Right lobe of liver (tissue), 6 donors: ENCODE measurements at regions not wholly inside any gene's neighbourhood (a gene's known extent, or its start where the extent isn't known, plus 50 kb on each side); places are given as distances from the start of the nearest gene placed in this dataset.
A peak's percentile ranks its signal among the peaks of the same experiment; 100 is the strongest.

ENCODE experiments used
- ATAC-seq, 4 donors: fragments of 200-7000 bp; cut with Tn5 transposase; one replicate each; pipeline ENCODE4 v1.9.1; 2020; ENCODE audit warnings: mild to moderate bottlenecking in 4 of 4, moderate library complexity in 4 of 4
- DNase-seq, 3 donors: peaks; one replicate each; pipeline ENCODE4 v3.0.0-alpha.2; 2020
- H3K27ac ChIP-seq, 3 donors: fragments of 200-600 bp; one replicate each; pipeline ENCODE4 v1.8.0; 2022
- H3K27me3 ChIP-seq, 2 donors: fragments of 200-600 bp; one replicate each; pipeline ENCODE4 v1.8.0; 2022
- H3K36me3 ChIP-seq, 4 donors: fragments of 200-600 bp; sonication (generic) in 1 of 4; one replicate each; pipeline versions ENCODE4 v1.5.1 to v1.8.0; 2017 to 2022; ENCODE audit warnings: control low read depth in 1 of 4
- H3K4me1 ChIP-seq, 4 donors: fragments of 200-600 bp; sonication (generic) in 1 of 4; one replicate each; pipeline versions ENCODE4 v1.5.1 to v1.8.0; 2017 to 2022; ENCODE audit warnings: control low read depth in 1 of 4
- H3K4me3 ChIP-seq, 3 donors: fragments of 200-600 bp; one replicate each; pipeline ENCODE4 v1.8.0; 2022
- H3K9me3 ChIP-seq, 4 donors: fragments of 200-600 bp; sonication (generic) in 1 of 4; one replicate each; pipeline versions ENCODE4 v1.5.1 to v1.8.0; 2017 to 2022; ENCODE audit warnings: control low read depth in 1 of 4
- CTCF ChIP-seq, 4 donors: fragments of 200-600 bp in 3 of 4; fragments of 450-650 bp in 1 of 4; IDR thresholded peaks; one replicate each; pipeline versions ENCODE4 v1.5.1 to v1.8.0; 2016 to 2022; ENCODE audit warnings: antibody characterized with exemption in 4 of 4, mild to moderate bottlenecking in 2 of 4
- POLR2A ChIP-seq: fragments of 450-650 bp; IDR thresholded peaks from one replicate; pipeline ENCODE4 v1.6.1; 2017; ENCODE audit warnings: antibody characterized with exemption, mild to moderate bottlenecking
- WGBS: methylation state at CpG from one replicate; pipeline ENCODE4 v1.1.6; 2018; ENCODE audit warnings: low coverage, low lambda C conversion rate; ENCODE audit not compliant: insufficient coverage; ENCODE audit errors: missing lambda C conversion rate; 5-methylcytosine and 5-hydroxymethylcytosine counted together
- intact Hi-C, 2 donors: fragments of 100-400 bp; cut with DNase I; formaldehyde crosslinking; loops; one replicate each; pipeline versions ENCODE4 v1.11.2 to v1.14.1; 2022
- donor health status: DM: no; HTN: yes; CAD: no.
- donor health status: DM: no; HTN: no; CAD: no.
- donor health status: DM: no; HTN: no; CAD: no.
- donor health status: DM: no; HTN: yes; CAD: no.
- donor health status: DM: no; HTN: yes; CAD: no.

GRCh38 chr3:188974856-188975599 lies 196.7 kb upstream of the TPRG1 start:
- Histone ChIP-seq H3K4me1 (no peaks in the 10 kb centered on the region), H3K27me3 (no peaks in the 10 kb centered on the region), H3K9me3 (no peaks in the 10 kb centered on the region), H3K36me3 (peaks cover 0 to 11% (median 0%) of the 10 kb centered on the region in 4 donors), H3K4me3 (no peak overlapping the region), H3K27ac (no peak overlapping the region)
- TF ChIP-seq POLR2A (no peak), CTCF (IDR thresholded peaks at IDR 0.05) (no peak)
- 66% methylated on average over 10 of the region's 10 CpGs for WGBS
- intact Hi-C loops = no loop called here
- DNase-seq (no peak), ATAC-seq (peak in 1 of 4 donors; percentile 7)

- Histone ChIP-seq H3K9me3 (no peaks in the 10 kb centered on the region), H3K4me3 (no peak overlapping the region), H3K36me3 (peaks cover 0 to 11% (median 0%) of the 10 kb centered on the region in 4 donors), H3K27ac (no peak overlapping the region), H3K27me3 (no peaks in the 10 kb centered on the region), H3K4me1 (no peaks in the 10 kb centered on the region)
- TF ChIP-seq CTCF (IDR thresholded peaks at IDR 0.05) (no peak), POLR2A (no peak)
- ATAC-seq (no peak), DNase-seq (no peak)
- intact Hi-C loops = no loop called here
- 82% methylated on average over 12 of the region's 12 CpGs for WGBS
These were observed 196.0 kb upstream of the TPRG1 start for GRCh38 chr3:188975600-188976314.

- no peak overlapping the region for H3K27ac ChIP-seq
- TF ChIP-seq CTCF (IDR thresholded peaks at IDR 0.05) (no peak), POLR2A (no peak)
- H3K9me3 ChIP-seq = no peaks in the 10 kb centered on the region
- no peaks in the 10 kb centered on the region for H3K4me1 ChIP-seq
- no peak for ATAC-seq
- H3K27me3 ChIP-seq = no peaks in the 10 kb centered on the region
- intact Hi-C loops = no loop called here
- WGBS = 93% methylated on average over 3 of the region's 4 CpGs
- peaks cover 0 to 11% (median 0%) of the 10 kb centered on the region in 4 donors for H3K36me3 ChIP-seq
- no peak overlapping the region for H3K4me3 ChIP-seq
- no peak for DNase-seq
These were observed 195.4 kb upstream of the TPRG1 start for GRCh38 chr3:188976407-188976806.

- Histone ChIP-seq H3K36me3 (peaks cover 0 to 11% (median 0%) of the 10 kb centered on the region in 4 donors), H3K9me3 (no peaks in the 10 kb centered on the region), H3K4me3 (no peak overlapping the region), H3K27ac (no peak overlapping the region), H3K27me3 (no peaks in the 10 kb centered on the region), H3K4me1 (peaks cover 0 to 4% (median 2%) of the 10 kb centered on the region in 4 donors)
- TF ChIP-seq POLR2A (no peak), CTCF (IDR thresholded peaks at IDR 0.05) (no peak)
- no peak for DNase-seq
- 67% methylated on average over 7 of the region's 7 CpGs for WGBS
- intact Hi-C loops = no loop called here
- peak in 1 of 4 donors; percentile 38 for ATAC-seq
These were observed 193.2 kb upstream of the TPRG1 start for GRCh38 chr3:188978421-188979171.
